ENCODE measurements at regions not wholly inside any gene's neighbourhood (a gene's known extent, or its start where the extent isn't known, plus 50 kb on each side); places are given as distances from the start of the nearest gene placed in this dataset.

DNA sequence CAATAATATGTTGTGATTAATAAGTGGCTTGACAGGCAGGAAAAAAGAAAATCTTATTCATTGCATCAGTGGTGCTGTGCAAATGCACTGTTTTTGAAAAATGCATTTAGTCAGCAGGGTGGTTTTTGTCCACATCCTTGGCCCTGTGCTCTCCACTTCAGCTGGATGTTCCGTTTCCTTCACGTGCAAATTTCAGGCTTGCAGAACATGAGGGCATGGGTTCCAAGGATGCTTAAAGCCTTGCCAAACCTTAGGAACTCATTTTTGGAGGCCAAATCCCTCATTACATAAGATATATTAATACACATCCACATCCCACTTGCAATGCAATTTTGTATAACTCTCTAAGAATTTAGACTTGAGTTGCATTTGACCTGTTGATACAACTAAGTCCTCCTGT lies 410.1 kb downstream of the PRDM2 start:
- H3K27me3 Mint-ChIP-seq (ENCODE audit: low read depth) = no peaks in the 10 kb centered on the region
- no peaks in the 10 kb centered on the region for H3K36me3 Mint-ChIP-seq (ENCODE audit: low read depth)
- H3K4me3 Mint-ChIP-seq (ENCODE audit: unreplicated experiment) = no peak overlapping the region
- no peak overlapping the region for H3K27ac Mint-ChIP-seq (ENCODE audit: unreplicated experiment)
- H3K9me3 Mint-ChIP-seq (ENCODE audit: low read depth) = peaks cover 7% of the 10 kb centered on the region
- H3K4me1 Mint-ChIP-seq (ENCODE audit: low read depth) = no peaks in the 10 kb centered on the region
- TF ChIP-seq, protein P1, sequence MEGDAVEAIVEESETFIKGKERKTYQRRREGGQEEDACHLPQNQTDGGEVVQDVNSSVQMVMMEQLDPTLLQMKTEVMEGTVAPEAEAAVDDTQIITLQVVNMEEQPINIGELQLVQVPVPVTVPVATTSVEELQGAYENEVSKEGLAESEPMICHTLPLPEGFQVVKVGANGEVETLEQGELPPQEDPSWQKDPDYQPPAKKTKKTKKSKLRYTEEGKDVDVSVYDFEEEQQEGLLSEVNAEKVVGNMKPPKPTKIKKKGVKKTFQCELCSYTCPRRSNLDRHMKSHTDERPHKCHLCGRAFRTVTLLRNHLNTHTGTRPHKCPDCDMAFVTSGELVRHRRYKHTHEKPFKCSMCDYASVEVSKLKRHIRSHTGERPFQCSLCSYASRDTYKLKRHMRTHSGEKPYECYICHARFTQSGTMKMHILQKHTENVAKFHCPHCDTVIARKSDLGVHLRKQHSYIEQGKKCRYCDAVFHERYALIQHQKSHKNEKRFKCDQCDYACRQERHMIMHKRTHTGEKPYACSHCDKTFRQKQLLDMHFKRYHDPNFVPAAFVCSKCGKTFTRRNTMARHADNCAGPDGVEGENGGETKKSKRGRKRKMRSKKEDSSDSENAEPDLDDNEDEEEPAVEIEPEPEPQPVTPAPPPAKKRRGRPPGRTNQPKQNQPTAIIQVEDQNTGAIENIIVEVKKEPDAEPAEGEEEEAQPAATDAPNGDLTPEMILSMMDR (IDR thresholded peaks at IDR 0.05) = no peak
- DNase-seq (ENCODE audit: low spot score) = no peak

DNA sequence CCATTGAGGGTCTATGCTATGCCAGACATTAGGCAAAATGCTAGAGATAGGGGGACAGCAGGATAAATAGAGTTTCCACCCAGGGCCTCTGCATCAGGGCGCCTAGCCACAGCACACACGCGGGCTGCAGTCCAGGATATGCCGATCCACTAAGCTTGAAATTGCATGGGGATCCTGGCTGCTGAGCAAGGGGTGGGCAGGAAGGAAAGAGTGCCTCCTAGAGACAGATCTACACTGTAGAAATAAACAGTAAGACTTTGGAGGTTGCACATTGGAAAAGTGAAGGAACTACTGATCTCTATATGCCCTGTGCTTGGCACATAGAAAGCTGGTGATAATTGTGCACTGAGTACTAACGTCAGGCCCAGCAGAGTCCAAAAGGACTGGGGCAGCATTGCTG lies 411.1 kb downstream of the PRDM2 start:
- H3K4me3 Mint-ChIP-seq (ENCODE audit: unreplicated experiment) = no peak overlapping the region
- TF ChIP-seq, protein P1 (IDR thresholded peaks at IDR 0.05) = no peak
- no peak overlapping the region for H3K27ac Mint-ChIP-seq (ENCODE audit: unreplicated experiment)
- H3K9me3 Mint-ChIP-seq (ENCODE audit: low read depth) = peaks cover 6% of the 10 kb centered on the region
- no peak for DNase-seq (ENCODE audit: low spot score)
- no peaks in the 10 kb centered on the region for H3K27me3 Mint-ChIP-seq (ENCODE audit: low read depth)
- H3K4me1 Mint-ChIP-seq (ENCODE audit: low read depth) = no peaks in the 10 kb centered on the region
- no peaks in the 10 kb centered on the region for H3K36me3 Mint-ChIP-seq (ENCODE audit: low read depth)

DNA sequence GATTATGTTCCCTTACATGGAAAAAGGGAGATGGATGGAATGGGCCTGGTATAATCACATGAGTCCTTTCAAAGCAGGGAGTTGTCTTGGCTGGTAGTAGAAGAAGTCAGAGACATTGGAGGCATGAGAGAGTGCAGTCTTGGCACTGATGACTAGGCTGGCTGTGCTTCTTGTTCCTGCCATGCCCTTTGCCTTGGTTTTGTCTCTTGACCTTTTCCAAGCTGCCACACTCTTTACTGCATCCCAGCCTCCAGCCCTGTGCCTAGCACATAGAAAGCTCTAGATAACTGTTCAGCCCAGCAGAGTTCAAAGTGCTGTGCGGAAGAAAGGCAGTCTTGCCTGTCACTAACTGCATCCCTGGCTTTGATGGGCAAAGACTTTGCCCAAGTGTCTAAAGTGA lies 412.6 kb downstream of the PRDM2 start:
- Mint-ChIP-seq H3K27me3 (ENCODE audit: low read depth) (no peaks in the 10 kb centered on the region), H3K4me1 (ENCODE audit: low read depth) (no peaks in the 10 kb centered on the region), H3K36me3 (ENCODE audit: low read depth) (no peaks in the 10 kb centered on the region), H3K27ac (ENCODE audit: unreplicated experiment) (no peak overlapping the region), H3K4me3 (ENCODE audit: unreplicated experiment) (no peak overlapping the region), H3K9me3 (ENCODE audit: low read depth) (peaks cover 3% of the 10 kb centered on the region)
- TF ChIP-seq, protein P1 (IDR thresholded peaks at IDR 0.05) = no peak
- no peak for DNase-seq (ENCODE audit: low spot score)

DNA sequence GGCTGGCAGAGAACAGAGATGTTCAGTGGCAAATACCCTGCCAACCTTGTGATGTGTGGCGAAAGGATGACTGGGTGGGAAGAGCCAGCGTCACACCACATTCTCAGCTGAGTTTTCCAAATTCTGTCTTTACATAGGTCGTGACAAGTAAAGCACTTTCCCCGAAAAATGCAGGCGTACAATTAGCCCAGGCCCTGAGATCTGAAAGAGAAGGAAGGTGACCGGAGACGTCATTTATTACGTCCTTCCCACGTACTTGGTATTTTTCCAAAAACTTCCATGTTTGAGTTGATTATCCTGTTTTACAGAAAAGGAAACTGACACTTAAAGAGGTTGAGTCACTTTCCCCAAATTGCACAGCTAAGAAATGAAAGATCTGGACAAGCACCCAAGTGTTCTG lies 413.3 kb downstream of the PRDM2 start:
- TF ChIP-seq, protein P1 (IDR thresholded peaks at IDR 0.05) = no peak
- H3K27ac Mint-ChIP-seq (ENCODE audit: unreplicated experiment) = no peak overlapping the region
- H3K4me1 Mint-ChIP-seq (ENCODE audit: low read depth) = no peaks in the 10 kb centered on the region
- H3K27me3 Mint-ChIP-seq (ENCODE audit: low read depth) = no peaks in the 10 kb centered on the region
- H3K9me3 Mint-ChIP-seq (ENCODE audit: low read depth) = peaks cover 3% of the 10 kb centered on the region
- no peak for DNase-seq (ENCODE audit: low spot score)
- H3K4me3 Mint-ChIP-seq (ENCODE audit: unreplicated experiment) = no peak overlapping the region
- no peaks in the 10 kb centered on the region for H3K36me3 Mint-ChIP-seq (ENCODE audit: low read depth)

DNA sequence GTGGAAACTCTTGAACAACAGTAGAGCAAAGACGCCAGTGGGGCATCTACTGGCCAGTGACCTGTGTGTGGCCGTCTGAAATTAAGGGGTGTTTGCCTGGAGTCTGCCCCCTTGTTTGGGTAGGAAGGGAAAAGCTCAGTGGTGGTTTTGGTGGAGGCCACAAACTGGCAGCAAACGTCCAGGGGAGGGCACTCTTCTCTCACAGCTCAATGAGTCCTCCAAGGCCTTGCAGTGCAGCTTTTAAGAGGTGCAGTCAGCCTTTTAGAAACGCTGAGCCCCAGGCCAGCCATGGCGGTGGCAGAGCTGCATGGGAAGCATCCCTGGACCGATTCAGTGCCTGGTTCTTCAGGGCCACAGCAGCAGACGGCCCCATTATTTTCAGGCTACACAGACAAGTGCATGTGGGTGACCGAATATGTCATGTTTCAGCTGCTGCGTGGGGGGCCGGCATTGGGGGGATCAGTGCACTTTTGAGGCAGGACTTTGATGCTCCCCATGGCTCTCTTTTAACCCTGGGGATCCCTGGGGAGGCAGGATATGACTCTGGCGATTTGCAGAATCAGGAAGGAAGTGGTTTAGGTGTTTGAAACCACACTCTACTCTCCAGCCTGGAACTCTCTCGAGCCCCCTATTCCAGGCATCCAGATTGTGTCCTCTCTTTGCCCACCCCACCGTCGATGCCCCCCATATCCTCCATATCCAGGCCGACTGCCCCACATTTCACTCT lies 414.0 kb downstream of the PRDM2 start:
- Mint-ChIP-seq H3K4me1 (ENCODE audit: low read depth) (no peaks in the 10 kb centered on the region), H3K27ac (ENCODE audit: unreplicated experiment) (no peak overlapping the region), H3K4me3 (ENCODE audit: unreplicated experiment) (no peak overlapping the region), H3K9me3 (ENCODE audit: low read depth) (peaks cover 3% of the 10 kb centered on the region), H3K27me3 (ENCODE audit: low read depth) (no peaks in the 10 kb centered on the region), H3K36me3 (ENCODE audit: low read depth) (no peaks in the 10 kb centered on the region)
- TF ChIP-seq, protein P1 (IDR thresholded peaks at IDR 0.05) = peak; percentile 56
- DNase-seq (ENCODE audit: low spot score) = no peak

All from chondrocyte (in vitro differentiated cells).